HCT116 (cell line): ENCODE measurements at regions not wholly inside any gene's neighbourhood (a gene's known extent, or its start where the extent isn't known, plus 50 kb on each side); places are given as distances from the start of the nearest gene placed in this dataset.

Source experiments
- ATAC-seq: fragments of 200-7000 bp; cut with Tn5 transposase; 2 replicates; pipeline ENCODE4 v1.9.1; 2020; ENCODE audit warnings: mild to moderate bottlenecking, moderate library complexity
- BruUV-seq: library from RNA; stranded (reverse); fragments of 400-500 nt; replicated peaks from 2 replicates; lab custom pipeline; 2021; lab: Mats Ljungman, UMichigan
- CTCF ChIA-PET: fragments of 300-600 bp; sonication (Branson Sonifier 250); formaldehyde crosslinking; loops from one replicate; lab custom pipeline; 2021; ENCODE audit warnings: antibody characterized with exemption; lab: Charles Lee
- POLR2A ChIA-PET: fragments of 300-600, 350-600 bp; sonication (Branson Sonifier 250); formaldehyde crosslinking; loops from one replicate; lab custom pipeline; 2021; ENCODE audit warnings: antibody characterized with exemption; lab: Charles Lee
- RAD21 ChIA-PET, 2 experiments: fragments of 300-600 bp; sonication (Branson Sonifier 250); formaldehyde crosslinking; loops; one replicate each; lab custom pipeline; 2023; ENCODE audit warnings: low total read pairs in 2 of 2; ENCODE audit not compliant: uncharacterized antibody in 2 of 2, unreplicated experiment in 2 of 2, low non-redundant PET in 1 of 2; lab: Charles Lee
- DNase-seq: peaks from one replicate; pipeline ENCODE4 v3.0.0-alpha.2; 2010; ENCODE audit warnings: low read depth, low spot score
- H2AFZ ChIP-seq: fragments of 200-600 bp; shearing (Covaris generic), sonication (generic); 2 replicates; pipeline ENCODE4 v1.6.1; 2017; ENCODE audit warnings: low read depth, mixed run types, mixed read lengths, antibody characterized with exemption, low read length; ENCODE audit not compliant: poor library complexity, severe bottlenecking
- H3K27ac ChIP-seq: 2 replicates; pipeline ENCODE4 v1.5.1; 2012; ENCODE audit warnings: low read depth, low read length
- H3K27me3 ChIP-seq: fragments of 200-600 bp; sonication (generic); 2 replicates; pipeline ENCODE4 v1.6.1; 2016; ENCODE audit warnings: mixed run types, low read length, mixed read lengths; ENCODE audit not compliant: insufficient read depth
- H3K36me3 ChIP-seq, 2 experiments: fragments of 200-500 bp in 1 of 2; fragments of 200-600 bp in 1 of 2; sonication (Bioruptor generic) in 1 of 2; sonication (generic) in 1 of 2; 2 replicates each; pipeline versions ENCODE4 v1.5.1 to v1.6.1; 2014 to 2016; ENCODE audit warnings: low read length in 2 of 2, inconsistent platforms in 1 of 2, mixed read lengths in 1 of 2, mixed run types in 1 of 2; ENCODE audit not compliant: insufficient read depth in 2 of 2, control insufficient read depth in 1 of 2
- H3K4me1 ChIP-seq, 2 experiments: fragments of 200-600 bp in 1 of 2; sonication (generic) in 1 of 2; 2 replicates each; pipeline versions ENCODE4 v1.5.1 to v1.6.1; 2012 to 2017; ENCODE audit warnings: low read length in 2 of 2, inconsistent platforms in 1 of 2, mild to moderate bottlenecking in 1 of 2, mixed read lengths in 1 of 2, mixed run types in 1 of 2, moderate library complexity in 1 of 2; ENCODE audit not compliant: insufficient read depth in 2 of 2, control insufficient read depth in 1 of 2
- H3K4me2 ChIP-seq: fragments of 200-600 bp; sonication (generic); 2 replicates; pipeline ENCODE4 v1.6.1; 2017; ENCODE audit warnings: mixed run types, low read length, mixed read lengths
- H3K4me3 ChIP-seq, 2 experiments: fragments of 200-600 bp in 1 of 2; sonication (generic) in 1 of 2; replicated peaks in 1 of 2; 2 replicates each; pipeline ENCODE4 v1.5.1; 2011 to 2016; ENCODE audit warnings: low read length in 2 of 2, control low read depth in 1 of 2, low read depth in 1 of 2, mild to moderate bottlenecking in 1 of 2, mixed read lengths in 1 of 2, mixed run types in 1 of 2
- H3K79me2 ChIP-seq: fragments of 200-600 bp; sonication (generic); 2 replicates; pipeline ENCODE4 v1.6.1; 2017; ENCODE audit warnings: mild to moderate bottlenecking, mixed run types, low read length, moderate library complexity, mixed read lengths; ENCODE audit not compliant: insufficient read depth
- H3K9ac ChIP-seq: fragments of 200-600 bp; sonication (generic); 2 replicates; pipeline ENCODE4 v1.6.1; 2016; ENCODE audit warnings: low read length, mixed read lengths
- H3K9me2 ChIP-seq: fragments of 200-600 bp; sonication (generic), shearing (Covaris generic); 2 replicates; pipeline ENCODE4 v1.6.1; 2017; ENCODE audit warnings: mixed run types, mild to moderate bottlenecking, moderate library complexity; ENCODE audit not compliant: insufficient read depth
- H3K9me3 ChIP-seq, 2 experiments: fragments of 200-500 bp in 1 of 2; fragments of 200-600 bp in 1 of 2; sonication (Bioruptor generic) in 1 of 2; sonication (generic) in 1 of 2; 2 replicates each; pipeline ENCODE4 v1.6.1; 2014 to 2017; ENCODE audit warnings: low read length in 2 of 2, mixed read lengths in 2 of 2, inconsistent platforms in 1 of 2, low read depth in 1 of 2, mild to moderate bottlenecking in 1 of 2, mixed run types in 1 of 2, moderate library complexity in 1 of 2; ENCODE audit not compliant: control insufficient read depth in 1 of 2, insufficient read depth in 1 of 2
- H4K20me1 ChIP-seq: fragments of 200-600 bp; sonication (generic), shearing (Covaris generic); 2 replicates; pipeline ENCODE4 v1.6.1; 2017; ENCODE audit warnings: mixed run types, mild to moderate bottlenecking, moderate library complexity; ENCODE audit not compliant: insufficient read depth
- CBX3 ChIP-seq: IDR thresholded peaks from 2 replicates; pipeline ENCODE4 v1.6.1; 2012; ENCODE audit warnings: low read depth
- CEBPB ChIP-seq: IDR thresholded peaks from 2 replicates; pipeline ENCODE4 v1.6.1; 2012; ENCODE audit warnings: low read depth
- EGR1 ChIP-seq: IDR thresholded peaks from 2 replicates; pipeline ENCODE4 v1.6.1; 2012; ENCODE audit warnings: low read depth
- EZH2 ChIP-seq: fragments of 200-600 bp; sonication (generic); IDR thresholded peaks from 2 replicates; pipeline ENCODE4 v1.6.1; 2017; ENCODE audit warnings: antibody characterized with exemption, mixed run types
- FOSL1 ChIP-seq: IDR thresholded peaks from 2 replicates; pipeline ENCODE4 v1.6.1; 2012; ENCODE audit warnings: low read depth
- POLR2A ChIP-seq: IDR thresholded peaks from 2 replicates; pipeline ENCODE4 v1.7.0; 2011; ENCODE audit warnings: borderline replicate concordance; ENCODE audit not compliant: insufficient read depth, insufficient read length; ENCODE audit errors: extremely low read depth
- RAD21 ChIP-seq: IDR thresholded peaks from 2 replicates; pipeline ENCODE4 v1.6.1; 2012; ENCODE audit warnings: low read depth, mild to moderate bottlenecking
- SIN3A ChIP-seq: IDR thresholded peaks from 2 replicates; pipeline ENCODE4 v1.6.1; 2012; ENCODE audit warnings: low read depth
- SP1 ChIP-seq: IDR thresholded peaks from 2 replicates; pipeline ENCODE4 v1.6.1; 2012; ENCODE audit warnings: low read depth
- TCF7L2 ChIP-seq: IDR thresholded peaks from 2 replicates; pipeline ENCODE4 v1.7.0; 2011; ENCODE audit warnings: borderline replicate concordance, inconsistent platforms; ENCODE audit not compliant: insufficient read depth, insufficient read length; ENCODE audit errors: extremely low read depth
- ZFX ChIP-seq: fragments of 450-650 bp; IDR thresholded peaks from 2 replicates; pipeline ENCODE4 v1.6.1; 2017
- ZNF274 ChIP-seq: fragments of 200-500 bp; sonication (Bioruptor generic); IDR thresholded peaks from 2 replicates; pipeline ENCODE4 v1.6.1; 2014; ENCODE audit warnings: mild to moderate bottlenecking, low read depth, low read length, inconsistent platforms
- intact Hi-C: fragments of 100-400 bp; cut with micrococcal nuclease; formaldehyde crosslinking; loops from 2 replicates; pipeline ENCODE4 v1.10.0; 2022
- TF ChIP-seq, protein P1 (sequence below), 3 experiments: fragments of 200-600 bp in 1 of 3; sonication (generic) in 1 of 3; IDR thresholded peaks in 2 of 3; conservative IDR thresholded peaks in 1 of 3; 2 replicates each; pipeline ENCODE4 v1.5.1; 2012 to 2017; ENCODE audit warnings: low read depth in 2 of 3, low read length in 2 of 3, antibody characterized with exemption in 1 of 3, borderline replicate concordance in 1 of 3, control low read depth in 1 of 3, mild to moderate bottlenecking in 1 of 3, mixed read lengths in 1 of 3, mixed run types in 1 of 3, moderate library complexity in 1 of 3; ENCODE audit not compliant: insufficient read depth in 1 of 3
- TF ChIP-seq, protein P2 (sequence below): IDR thresholded peaks from 2 replicates; pipeline ENCODE4 v1.6.1; 2012
- TF ChIP-seq, protein P3 (sequence below): IDR thresholded peaks from 2 replicates; pipeline ENCODE4 v1.6.1; 2012; ENCODE audit warnings: low read depth
- TF ChIP-seq, protein P4 (sequence below): IDR thresholded peaks from 2 replicates; pipeline ENCODE4 v1.6.1; 2011; ENCODE audit warnings: mild to moderate bottlenecking, low read length, moderate library complexity; ENCODE audit not compliant: insufficient replicate concordance; ENCODE audit errors: extremely low read depth

DNA sequence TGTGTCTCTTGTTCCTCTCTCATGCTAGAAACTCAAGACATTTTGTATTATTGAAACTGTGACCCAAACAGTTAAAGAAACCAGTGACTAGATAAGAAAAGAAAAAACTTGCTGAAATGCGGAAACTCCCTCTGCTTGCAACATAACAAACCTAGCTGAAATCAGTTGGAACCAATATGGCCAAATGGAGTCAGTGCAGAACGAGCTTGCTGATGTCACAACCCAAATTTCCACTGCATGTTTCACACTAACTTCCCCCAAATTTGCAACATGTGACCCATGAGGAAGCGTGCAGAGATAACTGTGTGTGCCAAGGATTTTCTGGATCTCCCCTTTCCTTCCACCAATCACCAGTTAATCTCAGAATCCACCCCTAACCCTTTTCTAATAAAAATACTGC lies 208.0 kb downstream of the DLEU7 start:
- H3K4me3 ChIP-seq: no peak overlapping the region
- H3K9me3 ChIP-seq: no peaks in the 10 kb centered on the region
- CTCF ChIA-PET: no interaction called here
- H4K20me1 ChIP-seq: no peaks in the 10 kb centered on the region
- H3K36me3 ChIP-seq: no peaks in the 10 kb centered on the region
- no peak for DNase-seq
- BruUV-seq: no TSS peak
- no peaks in the 10 kb centered on the region for H3K9me2 ChIP-seq
- no peak overlapping the region for H3K9ac ChIP-seq
- no peak for ATAC-seq
- H3K27ac ChIP-seq: no peak overlapping the region
- TF ChIP-seq ZNF274 (no peak), FOSL1 (no peak), CBX3 (no peak), RAD21 (no peak), POLR2A (no peak), CEBPB (no peak), EZH2 (no peak), ZFX (no peak), TCF7L2 (no peak), SIN3A (no peak), EGR1 (no peak), SP1 (no peak)
- TF ChIP-seq, protein P1, sequence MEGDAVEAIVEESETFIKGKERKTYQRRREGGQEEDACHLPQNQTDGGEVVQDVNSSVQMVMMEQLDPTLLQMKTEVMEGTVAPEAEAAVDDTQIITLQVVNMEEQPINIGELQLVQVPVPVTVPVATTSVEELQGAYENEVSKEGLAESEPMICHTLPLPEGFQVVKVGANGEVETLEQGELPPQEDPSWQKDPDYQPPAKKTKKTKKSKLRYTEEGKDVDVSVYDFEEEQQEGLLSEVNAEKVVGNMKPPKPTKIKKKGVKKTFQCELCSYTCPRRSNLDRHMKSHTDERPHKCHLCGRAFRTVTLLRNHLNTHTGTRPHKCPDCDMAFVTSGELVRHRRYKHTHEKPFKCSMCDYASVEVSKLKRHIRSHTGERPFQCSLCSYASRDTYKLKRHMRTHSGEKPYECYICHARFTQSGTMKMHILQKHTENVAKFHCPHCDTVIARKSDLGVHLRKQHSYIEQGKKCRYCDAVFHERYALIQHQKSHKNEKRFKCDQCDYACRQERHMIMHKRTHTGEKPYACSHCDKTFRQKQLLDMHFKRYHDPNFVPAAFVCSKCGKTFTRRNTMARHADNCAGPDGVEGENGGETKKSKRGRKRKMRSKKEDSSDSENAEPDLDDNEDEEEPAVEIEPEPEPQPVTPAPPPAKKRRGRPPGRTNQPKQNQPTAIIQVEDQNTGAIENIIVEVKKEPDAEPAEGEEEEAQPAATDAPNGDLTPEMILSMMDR (IDR thresholded peaks at IDR 0.05 in 2 of 3, conservative IDR thresholded peaks at IDR 0.05 in 1 of 3; ENCODE audit: borderline replicate concordance in 1 of 3, insufficient read depth in 1 of 3, low read depth in 2 of 3, low read length in 2 of 3): no peak
- TF ChIP-seq, protein P2, sequence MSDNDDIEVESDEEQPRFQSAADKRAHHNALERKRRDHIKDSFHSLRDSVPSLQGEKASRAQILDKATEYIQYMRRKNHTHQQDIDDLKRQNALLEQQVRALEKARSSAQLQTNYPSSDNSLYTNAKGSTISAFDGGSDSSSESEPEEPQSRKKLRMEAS: no peak
- TF ChIP-seq, protein P3, sequence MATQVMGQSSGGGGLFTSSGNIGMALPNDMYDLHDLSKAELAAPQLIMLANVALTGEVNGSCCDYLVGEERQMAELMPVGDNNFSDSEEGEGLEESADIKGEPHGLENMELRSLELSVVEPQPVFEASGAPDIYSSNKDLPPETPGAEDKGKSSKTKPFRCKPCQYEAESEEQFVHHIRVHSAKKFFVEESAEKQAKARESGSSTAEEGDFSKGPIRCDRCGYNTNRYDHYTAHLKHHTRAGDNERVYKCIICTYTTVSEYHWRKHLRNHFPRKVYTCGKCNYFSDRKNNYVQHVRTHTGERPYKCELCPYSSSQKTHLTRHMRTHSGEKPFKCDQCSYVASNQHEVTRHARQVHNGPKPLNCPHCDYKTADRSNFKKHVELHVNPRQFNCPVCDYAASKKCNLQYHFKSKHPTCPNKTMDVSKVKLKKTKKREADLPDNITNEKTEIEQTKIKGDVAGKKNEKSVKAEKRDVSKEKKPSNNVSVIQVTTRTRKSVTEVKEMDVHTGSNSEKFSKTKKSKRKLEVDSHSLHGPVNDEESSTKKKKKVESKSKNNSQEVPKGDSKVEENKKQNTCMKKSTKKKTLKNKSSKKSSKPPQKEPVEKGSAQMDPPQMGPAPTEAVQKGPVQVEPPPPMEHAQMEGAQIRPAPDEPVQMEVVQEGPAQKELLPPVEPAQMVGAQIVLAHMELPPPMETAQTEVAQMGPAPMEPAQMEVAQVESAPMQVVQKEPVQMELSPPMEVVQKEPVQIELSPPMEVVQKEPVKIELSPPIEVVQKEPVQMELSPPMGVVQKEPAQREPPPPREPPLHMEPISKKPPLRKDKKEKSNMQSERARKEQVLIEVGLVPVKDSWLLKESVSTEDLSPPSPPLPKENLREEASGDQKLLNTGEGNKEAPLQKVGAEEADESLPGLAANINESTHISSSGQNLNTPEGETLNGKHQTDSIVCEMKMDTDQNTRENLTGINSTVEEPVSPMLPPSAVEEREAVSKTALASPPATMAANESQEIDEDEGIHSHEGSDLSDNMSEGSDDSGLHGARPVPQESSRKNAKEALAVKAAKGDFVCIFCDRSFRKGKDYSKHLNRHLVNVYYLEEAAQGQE: no peak
- TF ChIP-seq, protein P4, sequence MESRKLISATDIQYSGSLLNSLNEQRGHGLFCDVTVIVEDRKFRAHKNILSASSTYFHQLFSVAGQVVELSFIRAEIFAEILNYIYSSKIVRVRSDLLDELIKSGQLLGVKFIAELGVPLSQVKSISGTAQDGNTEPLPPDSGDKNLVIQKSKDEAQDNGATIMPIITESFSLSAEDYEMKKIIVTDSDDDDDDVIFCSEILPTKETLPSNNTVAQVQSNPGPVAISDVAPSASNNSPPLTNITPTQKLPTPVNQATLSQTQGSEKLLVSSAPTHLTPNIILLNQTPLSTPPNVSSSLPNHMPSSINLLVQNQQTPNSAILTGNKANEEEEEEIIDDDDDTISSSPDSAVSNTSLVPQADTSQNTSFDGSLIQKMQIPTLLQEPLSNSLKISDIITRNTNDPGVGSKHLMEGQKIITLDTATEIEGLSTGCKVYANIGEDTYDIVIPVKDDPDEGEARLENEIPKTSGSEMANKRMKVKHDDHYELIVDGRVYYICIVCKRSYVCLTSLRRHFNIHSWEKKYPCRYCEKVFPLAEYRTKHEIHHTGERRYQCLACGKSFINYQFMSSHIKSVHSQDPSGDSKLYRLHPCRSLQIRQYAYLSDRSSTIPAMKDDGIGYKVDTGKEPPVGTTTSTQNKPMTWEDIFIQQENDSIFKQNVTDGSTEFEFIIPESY: no peak
- TF ChIP-seq, all 23 proteins: peak for 0
- no peaks in the 10 kb centered on the region for H3K4me1 ChIP-seq
- POLR2A ChIA-PET: no interaction called here
- H3K4me2 ChIP-seq: no peak overlapping the region
- no peaks in the 10 kb centered on the region for H3K27me3 ChIP-seq
- intact Hi-C loops: no loop called here
- H2AFZ ChIP-seq: no peak overlapping the region
- H3K79me2 ChIP-seq: no peaks in the 10 kb centered on the region
- RAD21 ChIA-PET: no interaction called here
